Colonic mucosa (tissue), 4 donors: ENCODE measurements at regions not wholly inside any gene's neighbourhood (a gene's known extent, or its start where the extent isn't known, plus 50 kb on each side); places are given as distances from the start of the nearest gene placed in this dataset.

Experiments
- DNase-seq: peaks from one replicate; pipeline ENCODE4 v3.0.0-alpha.2; 2020
- H3K27ac ChIP-seq: fragments of 200-600 bp; one replicate; pipeline ENCODE4 v1.8.0; 2021
- H3K27me3 ChIP-seq: fragments of 200-600 bp; one replicate; pipeline ENCODE4 v1.8.0; 2021
- H3K36me3 ChIP-seq: fragments of 200-600 bp; one replicate; pipeline ENCODE4 v1.8.0; 2021
- H3K4me1 ChIP-seq: fragments of 200-600 bp; one replicate; pipeline ENCODE4 v1.8.0; 2021; ENCODE audit warnings: mild to moderate bottlenecking
- H3K4me3 ChIP-seq: fragments of 200-600 bp; one replicate; pipeline ENCODE4 v1.8.0; 2021
- H3K9ac ChIP-seq, 2 donors: one replicate each; pipeline ENCODE4 v1.7.0; 2013; ENCODE audit warnings: control low read depth in 2 of 2, low read depth in 2 of 2, low read length in 2 of 2
- H3K9me3 ChIP-seq: fragments of 200-600 bp; one replicate; pipeline ENCODE4 v1.8.0; 2021
- CTCF ChIP-seq: fragments of 200-600 bp; IDR thresholded peaks from one replicate; pipeline ENCODE4 v1.8.0; 2022; ENCODE audit warnings: antibody characterized with exemption, mild to moderate bottlenecking
- intact Hi-C: fragments of 100-400 bp; cut with DNase I; formaldehyde crosslinking; loops from one replicate; pipeline ENCODE4 v1.14.1; 2022
- donor health status: healthy.
- donor health status: DM: no; HTN: no; CAD: no.
- donor health status: DM: no; HTN: no; CAD: no.

- H3K4me1 ChIP-seq: no peaks in the 10 kb centered on the region
- H3K9ac ChIP-seq: no peak overlapping the region
- intact Hi-C loops: no loop called here
- TF ChIP-seq CTCF: no peak
- H3K36me3 ChIP-seq: no peaks in the 10 kb centered on the region
- no peak for DNase-seq
- H3K27me3 ChIP-seq: no peaks in the 10 kb centered on the region
- no peaks in the 10 kb centered on the region for H3K9me3 ChIP-seq
- H3K4me3 ChIP-seq: no peak overlapping the region
- H3K27ac ChIP-seq: no peak overlapping the region
These were observed 643.8 kb upstream of the TENM4 start for GRCh38 chr11:80084608-80085007.

- no peak overlapping the region for H3K9ac ChIP-seq
- no peaks in the 10 kb centered on the region for H3K9me3 ChIP-seq
- H3K4me3 ChIP-seq: no peak overlapping the region
- H3K27me3 ChIP-seq: no peaks in the 10 kb centered on the region
- no peak overlapping the region for H3K27ac ChIP-seq
- DNase-seq: no peak
- H3K36me3 ChIP-seq: no peaks in the 10 kb centered on the region
- intact Hi-C loops: no loop called here
- no peaks in the 10 kb centered on the region for H3K4me1 ChIP-seq
- TF ChIP-seq CTCF: no peak
These were observed 642.7 kb upstream of the TENM4 start for GRCh38 chr11:80083531-80083951.

- Histone ChIP-seq H3K4me3 (no peak overlapping the region), H3K27ac (no peak overlapping the region), H3K27me3 (no peaks in the 10 kb centered on the region), H3K36me3 (no peaks in the 10 kb centered on the region), H3K9me3 (no peaks in the 10 kb centered on the region), H3K9ac (no peak overlapping the region), H3K4me1 (no peaks in the 10 kb centered on the region)
- no peak for DNase-seq
- intact Hi-C loops: no loop called here
- TF ChIP-seq CTCF: no peak
These were observed 641.6 kb upstream of the TENM4 start for GRCh38 chr11:80082406-80082805.

GRCh38 chr11:80077113-80077512, 636.3 kb upstream of the TENM4 start:
- Histone ChIP-seq H3K27ac (no peak overlapping the region), H3K27me3 (no peaks in the 10 kb centered on the region), H3K9me3 (no peaks in the 10 kb centered on the region), H3K4me3 (no peak overlapping the region), H3K36me3 (no peaks in the 10 kb centered on the region), H3K9ac (no peak overlapping the region), H3K4me1 (no peaks in the 10 kb centered on the region)
- DNase-seq: no peak
- TF ChIP-seq CTCF: no peak
- intact Hi-C loops: no loop called here

- H3K9ac ChIP-seq: no peak overlapping the region
- no peaks in the 10 kb centered on the region for H3K9me3 ChIP-seq
- H3K36me3 ChIP-seq: no peaks in the 10 kb centered on the region
- no peak for DNase-seq
- H3K27ac ChIP-seq: no peak overlapping the region
- H3K27me3 ChIP-seq: no peaks in the 10 kb centered on the region
- intact Hi-C loops: no loop called here
- TF ChIP-seq CTCF: no peak
- no peak overlapping the region for H3K4me3 ChIP-seq
- H3K4me1 ChIP-seq: no peaks in the 10 kb centered on the region
These were observed 634.0 kb upstream of the TENM4 start for GRCh38 chr11:80074837-80075236.

GRCh38 chr11:80066291-80066690, 625.5 kb upstream of the TENM4 start:
- H3K36me3 ChIP-seq: no peaks in the 10 kb centered on the region
- H3K27ac ChIP-seq: no peak overlapping the region
- intact Hi-C loops: no loop called here
- no peaks in the 10 kb centered on the region for H3K27me3 ChIP-seq
- no peak for TF ChIP-seq CTCF
- DNase-seq: no peak
- no peak overlapping the region for H3K4me3 ChIP-seq
- no peaks in the 10 kb centered on the region for H3K9me3 ChIP-seq
- no peaks in the 10 kb centered on the region for H3K4me1 ChIP-seq
- no peak overlapping the region for H3K9ac ChIP-seq
